Neuronal stem cell (in vitro differentiated cells): ENCODE measurements at regions not wholly inside any gene's neighbourhood (a gene's known extent, or its start where the extent isn't known, plus 50 kb on each side); places are given as distances from the start of the nearest gene placed in this dataset.

Experiments used
- DNase-seq: peaks from one replicate; pipeline ENCODE4 v3.0.0-alpha.2; 2013; ENCODE audit warnings: low spot score
- H2AFZ ChIP-seq: one replicate; pipeline ENCODE4 v1.6.1; 2013; ENCODE audit warnings: mild to moderate bottlenecking, low read length, inconsistent platforms
- H2AK5ac ChIP-seq: 2 replicates; pipeline ENCODE4 v1.6.1; 2013; ENCODE audit warnings: low read depth, mild to moderate bottlenecking, inconsistent platforms, low read length, moderate library complexity, mixed read lengths
- H2BK120ac ChIP-seq: 2 replicates; pipeline ENCODE4 v1.6.1; 2013; ENCODE audit warnings: low read depth, mild to moderate bottlenecking, inconsistent platforms, low read length, moderate library complexity, mixed read lengths
- H2BK12ac ChIP-seq: one replicate; pipeline ENCODE4 v1.6.1; 2013; ENCODE audit warnings: low read length, inconsistent platforms
- H2BK15ac ChIP-seq: 2 replicates; pipeline ENCODE4 v1.6.1; 2013; ENCODE audit warnings: mild to moderate bottlenecking, low read length, inconsistent platforms, mixed read lengths
- H2BK5ac ChIP-seq: one replicate; pipeline ENCODE4 v1.6.1; 2013; ENCODE audit warnings: inconsistent platforms, mild to moderate bottlenecking, low read length, moderate library complexity
- H3K14ac ChIP-seq: one replicate; pipeline ENCODE4 v1.6.1; 2013; ENCODE audit warnings: low read length, inconsistent platforms
- H3K18ac ChIP-seq: 2 replicates; pipeline ENCODE4 v1.6.1; 2013; ENCODE audit warnings: low read length, inconsistent platforms
- H3K23ac ChIP-seq: 2 replicates; pipeline ENCODE4 v1.6.1; 2013; ENCODE audit warnings: low read depth, mild to moderate bottlenecking, mixed read lengths, low read length, inconsistent platforms; ENCODE audit not compliant: poor library complexity
- H3K27ac ChIP-seq: replicated peaks from 3 replicates; pipeline ENCODE4 v1.5.1; 2013; ENCODE audit warnings: low read length, inconsistent platforms
- H3K27me3 ChIP-seq, 3 experiments: 2 replicates each; pipeline ENCODE4 v1.6.1; 2013; ENCODE audit warnings: low read length in 3 of 3, mild to moderate bottlenecking in 2 of 3, inconsistent platforms in 1 of 3, low read depth in 1 of 3, mixed read lengths in 1 of 3, moderate library complexity in 1 of 3; ENCODE audit not compliant: control insufficient read depth in 3 of 3, insufficient read depth in 3 of 3
- H3K36me3 ChIP-seq, 2 donors: replicated peaks in 1 of 2; 2 replicates each; pipeline ENCODE4 v1.6.1; 2013; ENCODE audit warnings: low read length in 2 of 2; ENCODE audit not compliant: control insufficient read depth in 2 of 2, insufficient read depth in 2 of 2
- H3K4ac ChIP-seq: 2 replicates; pipeline ENCODE4 v1.6.1; 2013; ENCODE audit warnings: inconsistent platforms, mild to moderate bottlenecking, low read length, moderate library complexity
- H3K4me1 ChIP-seq, 2 donors: 1 replicate in 1 of 2; 2 replicates in 1 of 2; pipeline ENCODE4 v1.6.1; 2013; ENCODE audit warnings: low read length in 2 of 2, low read depth in 1 of 2; ENCODE audit not compliant: control insufficient read depth in 2 of 2, insufficient read depth in 1 of 2
- H3K4me2 ChIP-seq: one replicate; pipeline ENCODE4 v1.6.1; 2013; ENCODE audit warnings: mild to moderate bottlenecking, low read length, inconsistent platforms; ENCODE audit not compliant: insufficient read depth, poor library complexity, severe bottlenecking
- H3K4me3 ChIP-seq, 2 donors: 2 replicates each; pipeline ENCODE4 v1.5.1; 2013; ENCODE audit warnings: low read length in 2 of 2, mild to moderate bottlenecking in 2 of 2, inconsistent platforms in 1 of 2, moderate library complexity in 1 of 2
- H3K79me1 ChIP-seq: one replicate; pipeline ENCODE4 v1.6.1; 2013; ENCODE audit warnings: low read depth, mild to moderate bottlenecking, inconsistent platforms, low read length, moderate library complexity
- H3K9ac ChIP-seq: one replicate; pipeline ENCODE4 v1.6.1; 2013; ENCODE audit warnings: mild to moderate bottlenecking, low read depth, low read length, inconsistent platforms; ENCODE audit not compliant: poor library complexity
- H3K9me3 ChIP-seq, 2 donors: replicated peaks in 1 of 2; 2 replicates each; pipeline versions ENCODE3 to v1.6.1; 2013; ENCODE audit warnings: low read length in 2 of 2, mild to moderate bottlenecking in 2 of 2, inconsistent platforms in 1 of 2, low read depth in 1 of 2, mixed read lengths in 1 of 2, moderate library complexity in 1 of 2; ENCODE audit not compliant: control insufficient read depth in 2 of 2, insufficient read depth in 1 of 2
- H4K8ac ChIP-seq: one replicate; pipeline ENCODE4 v1.6.1; 2013; ENCODE audit warnings: low read depth, mild to moderate bottlenecking, inconsistent platforms, low read length, moderate library complexity
- H4K91ac ChIP-seq: one replicate; pipeline ENCODE4 v1.6.1; 2013; ENCODE audit warnings: low read length, low read depth, mild to moderate bottlenecking, inconsistent platforms; ENCODE audit not compliant: poor library complexity
- WGBS, 2 donors: extraction: QIAGEN DNeasy Blood & Tissue Kit; methylation state at CpG; one replicate each; pipeline ENCODE4 v1.1.7; 2013; ENCODE audit warnings: missing lambda C conversion rate in 2 of 2, mixed read lengths in 1 of 2; ENCODE audit not compliant: insufficient read length in 2 of 2, insufficient replicate concordance in 1 of 2; ENCODE audit errors: extremely low coverage in 2 of 2; 5-methylcytosine and 5-hydroxymethylcytosine counted together

DNA sequence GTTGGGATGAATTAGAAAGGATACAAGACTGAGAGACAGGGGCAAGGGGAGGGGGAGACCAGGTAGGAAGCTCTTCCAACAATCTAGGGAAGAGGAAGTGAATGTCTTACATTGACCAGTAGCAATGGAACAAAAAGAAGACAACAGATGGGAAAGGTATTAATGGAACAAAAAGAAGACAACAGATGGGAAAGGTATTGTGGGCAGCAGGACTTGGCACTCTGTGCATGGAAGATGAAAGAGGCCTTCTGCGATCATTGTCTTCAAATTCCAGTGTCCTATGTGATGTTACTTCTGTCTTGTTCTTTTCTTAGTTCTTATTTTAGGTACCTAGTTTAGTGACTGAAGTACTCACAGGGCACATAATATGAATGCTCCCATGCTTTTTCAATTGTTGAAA lies 161.8 kb downstream of the PALM2AKAP2 start:
- Histone ChIP-seq H3K4ac (no peak overlapping the region), H3K18ac (no peak overlapping the region), H2BK120ac (no peak overlapping the region), H3K36me3 (no peaks in the 10 kb centered on the region), H4K8ac (no peak overlapping the region), H3K23ac (no peak overlapping the region), H3K4me2 (no peak overlapping the region), H2AFZ (no peak overlapping the region), H2BK15ac (no peak overlapping the region), H2AK5ac (no peak overlapping the region), H3K4me3 (no peak overlapping the region), H4K91ac (no peak overlapping the region), H3K14ac (no peak overlapping the region), H3K4me1 (peaks cover 3 to 7% of the 10 kb centered on the region in 2 donors), H2BK5ac (no peak overlapping the region), H3K9ac (no peak overlapping the region), H3K27ac (no peak overlapping the region), H2BK12ac (no peak overlapping the region), H3K27me3 (no peaks in the 10 kb centered on the region), H3K9me3 (no peaks in the 10 kb centered on the region), H3K79me1 (no peaks in the 10 kb centered on the region)
- no peak for DNase-seq
- no CpG with 5 or more reads among the region's 1 CpG for WGBS, 2 donors

- no peak overlapping the region for H3K23ac ChIP-seq
- no peaks in the 10 kb centered on the region for H3K79me1 ChIP-seq
- no peak overlapping the region for H3K18ac ChIP-seq
- H4K8ac ChIP-seq, result no peak overlapping the region
- no peak overlapping the region for H2BK12ac ChIP-seq
- no peaks in the 10 kb centered on the region for H3K36me3 ChIP-seq
- H2BK5ac ChIP-seq, result no peak overlapping the region
- no peak overlapping the region for H2BK120ac ChIP-seq
- H2AFZ ChIP-seq, result no peak overlapping the region
- no peak overlapping the region for H3K14ac ChIP-seq
- DNase-seq, result no peak
- H4K91ac ChIP-seq, result no peak overlapping the region
- no peak overlapping the region for H3K27ac ChIP-seq
- no peaks in the 10 kb centered on the region for H3K27me3 ChIP-seq
- no peaks in the 10 kb centered on the region for H3K9me3 ChIP-seq
- no peak overlapping the region for H2BK15ac ChIP-seq
- no peak overlapping the region for H3K4me3 ChIP-seq
- no peak overlapping the region for H3K4ac ChIP-seq
- no peak overlapping the region for H3K9ac ChIP-seq
- no peak overlapping the region for H2AK5ac ChIP-seq
- no CpG with 5 or more reads among the region's 1 CpG for WGBS, 2 donors
- no peaks in the 10 kb centered on the region for H3K4me1 ChIP-seq
- no peak overlapping the region for H3K4me2 ChIP-seq
Observed at GRCh38 chr9:109945573-109945972, 165.6 kb downstream of the PALM2AKAP2 start.

DNA sequence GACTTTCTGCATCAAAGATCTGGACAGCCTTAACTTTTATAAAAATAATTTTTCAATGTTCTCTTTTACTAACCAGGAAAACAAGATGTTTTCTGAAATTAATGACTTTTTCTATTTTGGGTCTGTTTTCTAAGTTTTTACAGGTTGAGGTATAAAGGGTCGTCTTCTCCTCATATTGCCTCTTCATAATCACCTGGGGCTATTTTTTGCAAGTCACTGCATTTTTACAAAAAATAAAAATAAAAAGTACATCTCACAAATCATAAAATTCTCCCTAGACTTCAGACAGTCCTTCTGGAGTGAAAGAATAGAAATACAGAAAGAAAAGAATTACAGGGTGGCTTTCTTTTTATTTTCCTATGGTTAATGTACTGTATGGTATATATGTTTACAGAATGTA lies 168.5 kb downstream of the PALM2AKAP2 start:
- Histone ChIP-seq H2BK5ac (no peak overlapping the region), H3K27me3 (no peaks in the 10 kb centered on the region), H2BK15ac (no peak overlapping the region), H4K8ac (no peak overlapping the region), H3K4ac (no peak overlapping the region), H3K4me1 (no peaks in the 10 kb centered on the region), H3K4me3 (no peak overlapping the region), H2BK120ac (no peak overlapping the region), H3K36me3 (no peaks in the 10 kb centered on the region), H3K4me2 (no peak overlapping the region), H3K9me3 (no peaks in the 10 kb centered on the region), H3K27ac (no peak overlapping the region), H2AFZ (no peak overlapping the region), H3K79me1 (no peaks in the 10 kb centered on the region), H3K9ac (no peak overlapping the region), H4K91ac (no peak overlapping the region), H2AK5ac (no peak overlapping the region), H2BK12ac (no peak overlapping the region), H3K18ac (no peak overlapping the region), H3K14ac (no peak overlapping the region), H3K23ac (no peak overlapping the region)
- no CpG with 5 or more reads among the region's 1 CpG for WGBS, 2 donors
- no peak for DNase-seq

GRCh38 chr9:109950710-109951443 lies 170.9 kb downstream of the PALM2AKAP2 start:
- no peak overlapping the region for H2BK12ac ChIP-seq
- no peak overlapping the region for H2AK5ac ChIP-seq
- H3K4me1 ChIP-seq, result peaks cover 0 to 1% of the 10 kb centered on the region in 2 donors
- no peak overlapping the region for H2BK5ac ChIP-seq
- H3K18ac ChIP-seq, result no peak overlapping the region
- no peaks in the 10 kb centered on the region for H3K36me3 ChIP-seq
- no peak overlapping the region for H3K27ac ChIP-seq
- H3K79me1 ChIP-seq, result no peaks in the 10 kb centered on the region
- no CpG with 5 or more reads among the region's 7 CpGs for WGBS, 2 donors
- H3K4me2 ChIP-seq, result no peak overlapping the region
- DNase-seq, result no peak
- H3K23ac ChIP-seq, result no peak overlapping the region
- H3K27me3 ChIP-seq, result no peaks in the 10 kb centered on the region
- no peak overlapping the region for H3K9ac ChIP-seq
- H4K91ac ChIP-seq, result no peak overlapping the region
- no peak overlapping the region for H4K8ac ChIP-seq
- no peak overlapping the region for H3K14ac ChIP-seq
- H2BK120ac ChIP-seq, result no peak overlapping the region
- H2AFZ ChIP-seq, result peak overlapping the region; percentile 58
- no peak overlapping the region for H3K4me3 ChIP-seq
- no peak overlapping the region for H3K4ac ChIP-seq
- H3K9me3 ChIP-seq, result no peaks in the 10 kb centered on the region
- no peak overlapping the region for H2BK15ac ChIP-seq
